ENCODE measurements at regions not wholly inside any gene's neighbourhood (a gene's known extent, or its start where the extent isn't known, plus 50 kb on each side); places are given as distances from the start of the nearest gene placed in this dataset.

DNA sequence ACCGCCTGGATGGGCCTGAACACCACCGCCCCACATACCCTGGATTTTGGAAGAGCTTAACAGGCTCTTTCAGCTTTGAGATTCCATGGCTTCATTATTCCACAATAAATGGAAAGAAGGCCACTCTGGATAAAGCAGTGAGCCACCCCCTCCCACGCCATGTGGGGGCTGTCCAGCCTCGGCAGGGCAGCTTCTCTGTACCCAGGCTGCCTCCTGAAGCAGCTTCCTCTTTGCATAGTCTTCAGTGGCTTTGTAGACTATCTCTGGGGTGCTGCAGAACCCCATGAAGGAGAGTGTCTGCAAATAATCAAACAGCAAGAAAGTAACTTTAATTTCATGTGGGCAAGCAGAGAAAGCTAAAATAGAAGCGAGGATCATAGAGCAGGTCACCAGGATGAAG, 96.6 kb upstream of the NXT1 start:
- no peak for TF ChIP-seq POLR2AphosphoS5 (IDR thresholded peaks at IDR 0.05)
- TF ChIP-seq, protein P1, sequence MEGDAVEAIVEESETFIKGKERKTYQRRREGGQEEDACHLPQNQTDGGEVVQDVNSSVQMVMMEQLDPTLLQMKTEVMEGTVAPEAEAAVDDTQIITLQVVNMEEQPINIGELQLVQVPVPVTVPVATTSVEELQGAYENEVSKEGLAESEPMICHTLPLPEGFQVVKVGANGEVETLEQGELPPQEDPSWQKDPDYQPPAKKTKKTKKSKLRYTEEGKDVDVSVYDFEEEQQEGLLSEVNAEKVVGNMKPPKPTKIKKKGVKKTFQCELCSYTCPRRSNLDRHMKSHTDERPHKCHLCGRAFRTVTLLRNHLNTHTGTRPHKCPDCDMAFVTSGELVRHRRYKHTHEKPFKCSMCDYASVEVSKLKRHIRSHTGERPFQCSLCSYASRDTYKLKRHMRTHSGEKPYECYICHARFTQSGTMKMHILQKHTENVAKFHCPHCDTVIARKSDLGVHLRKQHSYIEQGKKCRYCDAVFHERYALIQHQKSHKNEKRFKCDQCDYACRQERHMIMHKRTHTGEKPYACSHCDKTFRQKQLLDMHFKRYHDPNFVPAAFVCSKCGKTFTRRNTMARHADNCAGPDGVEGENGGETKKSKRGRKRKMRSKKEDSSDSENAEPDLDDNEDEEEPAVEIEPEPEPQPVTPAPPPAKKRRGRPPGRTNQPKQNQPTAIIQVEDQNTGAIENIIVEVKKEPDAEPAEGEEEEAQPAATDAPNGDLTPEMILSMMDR (IDR thresholded peaks at IDR 0.05), result no peak

Data from transverse colon (tissue), 4 donors.